Calu3 (cell line): ENCODE measurements at regions not wholly inside any gene's neighbourhood (a gene's known extent, or its start where the extent isn't known, plus 50 kb on each side); places are given as distances from the start of the nearest gene placed in this dataset.

Experiments
- BruUV-seq: library from RNA; stranded (reverse); fragments of 400-500 nt; replicated peaks from 2 replicates; lab custom pipeline; 2021; lab: Mats Ljungman, UMichigan
- CTCF ChIA-PET: fragments of 300-600 bp; sonication (Branson Sonifier 250); formaldehyde crosslinking; loops from one replicate; lab custom pipeline; 2022; ENCODE audit warnings: antibody characterized with exemption; lab: Charles Lee
- DNase-seq: peaks from one replicate; pipeline ENCODE4 v3.0.0; 2022
- H3K27ac Mint-ChIP-seq: one replicate; pipeline ENCODE4 v1.8.0; 2022; ENCODE audit warnings: mixed read lengths; ENCODE audit not compliant: unreplicated experiment
- H3K27me3 Mint-ChIP-seq: one replicate; pipeline ENCODE4 v1.8.0; 2022; ENCODE audit warnings: mixed read lengths; ENCODE audit not compliant: unreplicated experiment
- H3K36me3 Mint-ChIP-seq: one replicate; pipeline ENCODE4 v1.8.0; 2022; ENCODE audit warnings: mild to moderate bottlenecking, moderate library complexity, mixed read lengths; ENCODE audit not compliant: insufficient read depth, unreplicated experiment
- H3K4me1 Mint-ChIP-seq: one replicate; pipeline ENCODE4 v1.8.0; 2022; ENCODE audit warnings: mild to moderate bottlenecking, low read depth, mixed read lengths; ENCODE audit not compliant: unreplicated experiment
- H3K4me3 Mint-ChIP-seq: one replicate; pipeline ENCODE4 v1.8.0; 2022; ENCODE audit warnings: mild to moderate bottlenecking, low read depth, moderate library complexity, mixed read lengths; ENCODE audit not compliant: unreplicated experiment
- H3K9me3 Mint-ChIP-seq: one replicate; pipeline ENCODE4 v1.8.0; 2022; ENCODE audit warnings: low read depth, mixed read lengths; ENCODE audit not compliant: unreplicated experiment
- CTCF ChIP-seq: fragments of 200-600 bp; IDR thresholded peaks from one replicate; pipeline ENCODE4 v1.8.0; 2022; ENCODE audit warnings: antibody characterized with exemption; ENCODE audit not compliant: unreplicated experiment
- intact Hi-C: fragments of 100-400 bp; cut with micrococcal nuclease; formaldehyde crosslinking; loops from one replicate; pipeline ENCODE4 v1.10.0; 2022; ENCODE audit not compliant: unreplicated experiment

GRCh38 chr18:2179498-2180183, 391.7 kb downstream of the METTL4 start:
- Mint-ChIP-seq H3K4me1 (peaks cover 15% of the 10 kb centered on the region), H3K27ac (no peak overlapping the region), H3K36me3 (peaks cover 5% of the 10 kb centered on the region), H3K27me3 (no peaks in the 10 kb centered on the region), H3K4me3 (no peak overlapping the region), H3K9me3 (no peaks in the 10 kb centered on the region)
- intact Hi-C loops, result loop anchor here (5.0 to 10.0 kb wide), 2 partner anchors 43 to 125 kb away; no protein-coding TSS in a partner anchor
- no TSS peak for BruUV-seq
- no peak for DNase-seq
- TF ChIP-seq CTCF, result no peak
- CTCF ChIA-PET, result no interaction called here

DNA sequence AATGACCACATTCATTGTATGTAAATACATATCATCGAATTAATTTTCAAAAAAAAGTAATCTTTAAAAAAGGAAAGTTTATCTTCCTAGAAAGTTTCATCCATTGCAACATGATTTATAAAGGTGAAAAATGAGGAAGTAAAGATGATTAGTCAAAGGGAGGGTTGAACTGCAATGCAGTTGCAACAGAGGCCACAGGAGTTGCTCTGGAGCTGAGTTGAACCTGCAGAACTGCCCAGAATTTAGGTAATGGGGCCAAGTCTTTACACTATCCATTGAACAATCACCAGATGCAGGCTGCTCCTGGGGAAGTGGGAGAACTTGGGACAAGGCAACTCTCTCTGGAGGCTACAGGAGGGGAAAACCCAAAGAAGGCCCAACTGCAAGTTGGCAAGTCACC, 390.7 kb downstream of the METTL4 start:
- intact Hi-C loops, result loop anchor here (5.0 to 10.0 kb wide), 2 partner anchors 42 to 124 kb away; no protein-coding TSS in a partner anchor
- H3K4me3 Mint-ChIP-seq, result no peak overlapping the region
- TF ChIP-seq CTCF, result no peak
- no peaks in the 10 kb centered on the region for H3K9me3 Mint-ChIP-seq
- peak overlapping the region; percentile 71 for H3K27ac Mint-ChIP-seq
- CTCF ChIA-PET, result interaction anchor here (0.8 to 1.2 kb wide), 3 partner anchors 19 to 76 kb away, joined by 3 to 5 read pairs (median 3); no protein-coding TSS in a partner anchor
- H3K27me3 Mint-ChIP-seq, result no peaks in the 10 kb centered on the region
- no TSS peak for BruUV-seq
- H3K4me1 Mint-ChIP-seq, result peaks cover 15% of the 10 kb centered on the region
- H3K36me3 Mint-ChIP-seq, result peaks cover 5% of the 10 kb centered on the region
- peak; percentile 58 for DNase-seq

- Mint-ChIP-seq H3K27me3 (no peaks in the 10 kb centered on the region), H3K36me3 (peaks cover 5% of the 10 kb centered on the region), H3K4me3 (no peak overlapping the region), H3K4me1 (peaks cover 15% of the 10 kb centered on the region), H3K27ac (no peak overlapping the region), H3K9me3 (no peaks in the 10 kb centered on the region)
- intact Hi-C loops, result loop anchor here (5.0 to 10.0 kb wide), 2 partner anchors 39 to 121 kb away; no protein-coding TSS in a partner anchor
- DNase-seq, result no peak
- CTCF ChIA-PET, result interaction anchor here (0.5 kb wide), 1 partner anchor 594 kb away, joined by 4 read pairs; no protein-coding TSS in a partner anchor
- TF ChIP-seq CTCF, result no peak
- BruUV-seq, result no TSS peak
Measured at GRCh38 chr18:2183432-2183831, 387.9 kb downstream of the METTL4 start.

GRCh38 chr18:2186967-2187366, 384.3 kb downstream of the METTL4 start:
- no peaks in the 10 kb centered on the region for H3K36me3 Mint-ChIP-seq
- DNase-seq, result no peak
- BruUV-seq, result no TSS peak
- no peak overlapping the region for H3K27ac Mint-ChIP-seq
- H3K27me3 Mint-ChIP-seq, result no peaks in the 10 kb centered on the region
- CTCF ChIA-PET, result no interaction called here
- no peak overlapping the region for H3K4me3 Mint-ChIP-seq
- no peaks in the 10 kb centered on the region for H3K4me1 Mint-ChIP-seq
- no peaks in the 10 kb centered on the region for H3K9me3 Mint-ChIP-seq
- TF ChIP-seq CTCF, result no peak
- intact Hi-C loops, result loop anchor here (10.0 kb wide), 1 partner anchor 118 kb away; no protein-coding TSS in a partner anchor
